HepG2 (cell line): ENCODE measurements at regions not wholly inside any gene's neighbourhood (a gene's known extent, or its start where the extent isn't known, plus 50 kb on each side); places are given as distances from the start of the nearest gene placed in this dataset.

Source experiments
- ATF6 ChIP-seq: sonication (generic); formaldehyde crosslinking; conservative IDR thresholded peaks from 2 replicates; pipeline ENCODE4 v1.4.0; 2020; ENCODE audit warnings: missing genetic modification reagents
- CC2D1A ChIP-seq: sonication (generic); formaldehyde crosslinking; IDR thresholded peaks from 2 replicates; pipeline ENCODE4 v1.8.1; 2023; ENCODE audit warnings: mild to moderate bottlenecking, missing genetic modification reagents
- HDAC1 ChIP-seq: sonication (generic); formaldehyde crosslinking; IDR thresholded peaks from 2 replicates; pipeline ENCODE4 v1.5.1; 2020; ENCODE audit warnings: mild to moderate bottlenecking, missing genetic modification reagents
- HMG20B ChIP-seq: conservative IDR thresholded peaks from 2 replicates; pipeline ENCODE4 v1.6.1; 2016; ENCODE audit warnings: missing genetic modification reagents, missing compliant biosample characterization
- HNF4A ChIP-seq: sonication (generic); formaldehyde crosslinking; IDR thresholded peaks from 2 replicates; pipeline ENCODE4 v1.4.0; 2020; ENCODE audit warnings: missing genetic modification reagents
- KAT7 ChIP-seq: IDR thresholded peaks from 2 replicates; pipeline ENCODE4 v1.6.1; 2018; ENCODE audit warnings: borderline replicate concordance, missing compliant biosample characterization
- NFATC3 ChIP-seq: sonication (generic); formaldehyde crosslinking; IDR thresholded peaks from 2 replicates; pipeline ENCODE4 v1.5.1; 2020; ENCODE audit warnings: mild to moderate bottlenecking, missing genetic modification reagents
- NFIB ChIP-seq: sonication (generic); formaldehyde crosslinking; IDR thresholded peaks from 2 replicates; pipeline ENCODE4 v1.9.0; 2021; ENCODE audit warnings: missing genetic modification reagents, mild to moderate bottlenecking, borderline replicate concordance
- PCBP1 ChIP-seq: fragments of 200-400 bp; formaldehyde crosslinking; IDR thresholded peaks from 2 replicates; pipeline ENCODE4 v1.6.1; 2017; ENCODE audit warnings: mild to moderate bottlenecking, low read depth, low read length, borderline replicate concordance
- POLR2G ChIP-seq: fragments of 200-400 bp; formaldehyde crosslinking; IDR thresholded peaks from 2 replicates; pipeline ENCODE4 v1.6.1; 2018; ENCODE audit warnings: mild to moderate bottlenecking, low read depth, low read length, moderate library complexity
- SMAD9 ChIP-seq: sonication (generic); formaldehyde crosslinking; IDR thresholded peaks from 2 replicates; pipeline ENCODE4 v1.5.1; 2020; ENCODE audit warnings: mild to moderate bottlenecking, missing genetic modification reagents
- SNAI1 ChIP-seq: sonication (generic); formaldehyde crosslinking; IDR thresholded peaks from 2 replicates; pipeline ENCODE4 v1.5.0; 2020; ENCODE audit warnings: mild to moderate bottlenecking, missing genetic modification reagents, borderline replicate concordance
- SPEN ChIP-seq: sonication (generic); formaldehyde crosslinking; IDR thresholded peaks from 2 replicates; pipeline ENCODE4 v1.5.1; 2020; ENCODE audit warnings: low read depth, mild to moderate bottlenecking, missing genetic modification reagents
- TBL1XR1 ChIP-seq: fragments of 150-350 bp; IDR thresholded peaks from 2 replicates; pipeline ENCODE4 v1.6.1; 2014; ENCODE audit warnings: borderline replicate concordance, low read length; ENCODE audit not compliant: partially characterized antibody
- U2AF1 ChIP-seq: fragments of 200-400 bp; formaldehyde crosslinking; optimal IDR thresholded peaks from 2 replicates; pipeline ENCODE3; 2017; ENCODE audit warnings: mild to moderate bottlenecking, low read depth, low read length
- ZFP37 ChIP-seq: sonication (generic); formaldehyde crosslinking; IDR thresholded peaks from 2 replicates; pipeline ENCODE4 v1.4.0; 2020; ENCODE audit warnings: missing genetic modification reagents, borderline replicate concordance
- ZNF18 ChIP-seq: sonication (generic); formaldehyde crosslinking; IDR thresholded peaks from 2 replicates; pipeline ENCODE4 v1.8.0; 2022; ENCODE audit warnings: mild to moderate bottlenecking, missing genetic modification reagents; ENCODE audit not compliant: insufficient replicate concordance
- ZNF350 ChIP-seq: sonication (generic); formaldehyde crosslinking; IDR thresholded peaks from 2 replicates; pipeline ENCODE4 v1.4.0; 2020; ENCODE audit warnings: mild to moderate bottlenecking, low read depth, missing genetic modification reagents, borderline replicate concordance
- ZNF737 ChIP-seq: sonication (generic); formaldehyde crosslinking; IDR thresholded peaks from 2 replicates; pipeline ENCODE4 v1.5.0; 2020; ENCODE audit warnings: missing genetic modification reagents, mild to moderate bottlenecking, borderline replicate concordance
- ZNF746 ChIP-seq: sonication (generic); formaldehyde crosslinking; IDR thresholded peaks from 2 replicates; pipeline ENCODE4 v1.8.0; 2022; ENCODE audit warnings: mild to moderate bottlenecking, missing genetic modification reagents
- ZNF770 ChIP-seq: sonication (generic); formaldehyde crosslinking; IDR thresholded peaks from 2 replicates; pipeline ENCODE4 v1.5.0; 2020; ENCODE audit warnings: mild to moderate bottlenecking, missing genetic modification reagents
- ZNF780A ChIP-seq: sonication (generic); formaldehyde crosslinking; IDR thresholded peaks from 2 replicates; pipeline ENCODE4 v1.8.0; 2022; ENCODE audit warnings: mild to moderate bottlenecking, missing genetic modification reagents, moderate library complexity
- ZNF788 ChIP-seq: sonication (generic); formaldehyde crosslinking; IDR thresholded peaks from 2 replicates; pipeline ENCODE4 v1.5.0; 2020; ENCODE audit warnings: mild to moderate bottlenecking, missing genetic modification reagents, borderline replicate concordance
- ZNF841 ChIP-seq: sonication (generic); formaldehyde crosslinking; IDR thresholded peaks from 2 replicates; pipeline ENCODE4 v1.8.1; 2023; ENCODE audit warnings: missing genetic modification reagents, borderline replicate concordance
- ZSCAN31 ChIP-seq: sonication (generic); formaldehyde crosslinking; IDR thresholded peaks from 2 replicates; pipeline ENCODE4 v1.5.0; 2020; ENCODE audit warnings: low read depth, mild to moderate bottlenecking, missing genetic modification reagents

GRCh38 chr1:10936998-10937901 lies 75.2 kb upstream of the TARDBP start (continued):
- no peak for TF ChIP-seq U2AF1
- TF ChIP-seq SNAI1 (CRISPR knock-in tag) = no peak
- peak; percentile 95 for TF ChIP-seq PCBP1
- no peak for TF ChIP-seq ATF6
- no peak for TF ChIP-seq ZNF737
- peak; percentile 92; the same call in 1 of the 2 replicates for TF ChIP-seq ZNF788 (CRISPR knock-in tag)
- TF ChIP-seq ZNF841 (CRISPR knock-in tag) = no peak
- peak; percentile 74; the same call in 1 of the 2 replicates for TF ChIP-seq ZNF746
- TF ChIP-seq SMAD9 (CRISPR knock-in tag) = no peak
- TF ChIP-seq KAT7 (CRISPR knock-in tag) = no peak
- TF ChIP-seq CC2D1A (CRISPR knock-in tag) = no peak
- TF ChIP-seq ZNF18 (CRISPR knock-in tag) = no peak
- TF ChIP-seq ZNF350 (CRISPR knock-in tag) = no peak; the same call in none of the 2 replicates
- no peak for TF ChIP-seq ZFP37 (CRISPR knock-in tag)
- peak; percentile 60 for TF ChIP-seq POLR2G
- TF ChIP-seq ZNF780A (CRISPR knock-in tag) = 0 out of 2 replicates have a peak, but pooled peaks have one; percentile 25
- peak; percentile 80 for TF ChIP-seq HDAC1 (CRISPR knock-in tag)
- no peak for TF ChIP-seq SPEN (CRISPR knock-in tag)
- no peak for TF ChIP-seq ZNF770 (CRISPR knock-in tag)
- TF ChIP-seq HMG20B (CRISPR knock-in tag) = peak; percentile 96
- TF ChIP-seq NFATC3 (CRISPR knock-in tag) = no peak
- TF ChIP-seq ZSCAN31 (CRISPR knock-in tag) = peak; percentile 63; the same call in 1 of the 2 replicates
- peak; percentile 51; the same call in 1 of the 2 replicates for TF ChIP-seq HNF4A
- TF ChIP-seq NFIB (CRISPR knock-in tag) = no peak
- no peak for TF ChIP-seq TBL1XR1
